ENCODE measurements at regions not wholly inside any gene's neighbourhood (a gene's known extent, or its start where the extent isn't known, plus 50 kb on each side); places are given as distances from the start of the nearest gene placed in this dataset.
A peak's percentile ranks its signal among the peaks of the same experiment; 100 is the strongest.

- DNase-seq (ENCODE audit: low read depth), result no peak
Observed at GRCh38 chr1:30188329-30188728, 535.1 kb downstream of the MATN1 start.

GRCh38 chr1:30187413-30188023 is 535.9 kb downstream of the MATN1 start:
- no peak for DNase-seq (ENCODE audit: low read depth)

GRCh38 chr1:30186586-30186985 is 536.8 kb downstream of the MATN1 start:
- no peak for DNase-seq (ENCODE audit: low read depth)

GRCh38 chr1:30185809-30186208 is 537.6 kb downstream of the MATN1 start:
- DNase-seq (ENCODE audit: low read depth), result no peak

- DNase-seq (ENCODE audit: low read depth), result no peak
Observed at GRCh38 chr1:30185313-30185712, 538.1 kb downstream of the MATN1 start.

- peak; percentile 8 for DNase-seq (ENCODE audit: low read depth)
Observed at GRCh38 chr1:30184393-30185141, 538.8 kb downstream of the MATN1 start.

- DNase-seq (ENCODE audit: low read depth), result no peak
Observed at GRCh38 chr1:30183895-30184294, 539.5 kb downstream of the MATN1 start.

- DNase-seq (ENCODE audit: low read depth), result no peak
Observed at GRCh38 chr1:30183006-30183405, 540.4 kb downstream of the MATN1 start.

GRCh38 chr1:30179942-30180543 is 543.3 kb downstream of the MATN1 start:
- no peak for DNase-seq (ENCODE audit: low read depth)

GRCh38 chr1:30176477-30176876 is 546.9 kb downstream of the MATN1 start:
- no peak for DNase-seq (ENCODE audit: low read depth)

GRCh38 chr1:30174499-30174898 is 548.9 kb downstream of the MATN1 start:
- DNase-seq (ENCODE audit: low read depth), result no peak

- no peak for DNase-seq (ENCODE audit: low read depth)
Observed at GRCh38 chr1:30173560-30173959, 549.8 kb downstream of the MATN1 start.

- DNase-seq (ENCODE audit: low read depth), result no peak
Observed at GRCh38 chr1:30172757-30173156, 550.6 kb downstream of the MATN1 start.

GRCh38 chr1:30172299-30172694 is 551.1 kb downstream of the MATN1 start:
- no peak for DNase-seq (ENCODE audit: low read depth)

GRCh38 chr1:30171537-30172298 is 551.7 kb downstream of the MATN1 start:
- DNase-seq (ENCODE audit: low read depth), result no peak

GRCh38 chr1:30169269-30169668 is 554.1 kb downstream of the MATN1 start:
- DNase-seq (ENCODE audit: low read depth), result no peak

- DNase-seq (ENCODE audit: low read depth), result no peak
Observed at GRCh38 chr1:30166174-30166573, 557.2 kb downstream of the MATN1 start.

- no peak for DNase-seq (ENCODE audit: low read depth)
Observed at GRCh38 chr1:30165116-30165515, 558.3 kb downstream of the MATN1 start.

GRCh38 chr1:30164693-30165092 is 558.7 kb downstream of the MATN1 start:
- DNase-seq (ENCODE audit: low read depth), result no peak

GRCh38 chr1:30162565-30162964 is 560.8 kb downstream of the MATN1 start:
- no peak for DNase-seq (ENCODE audit: low read depth)

- DNase-seq (ENCODE audit: low read depth), result no peak
Observed at GRCh38 chr1:30161953-30162352, 561.4 kb downstream of the MATN1 start.

GRCh38 chr1:30160999-30161689 is 562.2 kb downstream of the MATN1 start:
- no peak for DNase-seq (ENCODE audit: low read depth)
